Hematopoietic multipotent progenitor cell treated with erythropoietin and hydrocortisone succinate and interleukin-3 and kit ligand, for 8 days (in vitro differentiated cells): ENCODE measurements at regions not wholly inside any gene's neighbourhood (a gene's known extent, or its start where the extent isn't known, plus 50 kb on each side); places are given as distances from the start of the nearest gene placed in this dataset.
A peak's percentile ranks its signal among the peaks of the same experiment; 100 is the strongest.
"Not testable (repeated sequence)": the region's sequence is repeated elsewhere in the genome, so short reads cannot be mapped to it uniquely, and the experiment has no call there.

ENCODE experiments used
- DNase-seq: peaks from one replicate; pipeline ENCODE4 v3.0.0-alpha.2; 2015

DNA sequence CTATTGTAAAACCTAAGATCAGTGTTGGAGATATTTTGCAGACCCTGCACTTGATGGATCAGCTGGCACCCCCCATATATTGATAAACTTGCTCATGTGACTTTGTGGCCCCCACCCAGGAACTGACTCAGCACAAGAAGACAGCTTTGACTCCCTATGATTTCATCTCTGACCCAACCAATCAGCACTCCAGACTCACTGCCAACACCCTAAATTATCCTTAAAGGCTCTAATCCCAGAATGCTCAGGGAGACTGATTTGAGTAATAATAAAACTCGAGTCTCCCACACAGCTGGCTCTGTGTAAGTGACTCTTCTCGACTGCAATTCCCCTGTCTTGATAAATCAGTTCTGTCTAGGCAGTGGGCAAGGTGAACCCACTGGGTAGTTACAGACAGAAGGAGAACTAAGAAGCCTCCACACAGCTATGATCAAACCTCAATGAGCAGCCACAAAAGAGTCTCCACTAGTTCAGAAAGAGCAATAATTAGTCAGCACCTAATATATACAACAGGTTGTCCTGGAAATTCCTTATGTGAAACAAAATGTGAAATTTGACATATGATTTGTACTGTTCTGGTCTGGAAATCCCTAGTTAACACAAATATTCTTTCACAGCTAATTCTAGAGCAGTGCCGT, 52.2 kb downstream of the ACTL7B start:
- no peak for DNase-seq

DNA sequence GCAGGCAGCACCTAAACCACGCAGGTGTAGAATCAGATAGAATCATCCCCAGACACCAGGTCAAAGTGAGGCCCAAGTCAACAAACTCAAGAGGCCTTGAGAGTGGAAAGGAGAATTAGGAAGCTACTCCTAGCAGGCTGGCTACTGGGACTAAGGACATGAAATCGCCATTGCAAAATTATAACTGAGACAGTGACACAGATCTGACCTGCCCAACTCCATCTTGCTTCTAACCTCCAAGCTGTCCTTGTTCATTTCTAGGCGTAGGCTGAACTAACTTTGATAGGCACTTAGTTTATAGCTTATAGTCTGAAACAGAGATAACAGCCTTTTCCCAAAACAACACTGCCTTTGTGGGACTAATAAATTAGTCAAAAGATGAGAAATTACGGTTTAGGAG, 52.8 kb downstream of the ACTL7B start:
- DNase-seq = no peak

DNA sequence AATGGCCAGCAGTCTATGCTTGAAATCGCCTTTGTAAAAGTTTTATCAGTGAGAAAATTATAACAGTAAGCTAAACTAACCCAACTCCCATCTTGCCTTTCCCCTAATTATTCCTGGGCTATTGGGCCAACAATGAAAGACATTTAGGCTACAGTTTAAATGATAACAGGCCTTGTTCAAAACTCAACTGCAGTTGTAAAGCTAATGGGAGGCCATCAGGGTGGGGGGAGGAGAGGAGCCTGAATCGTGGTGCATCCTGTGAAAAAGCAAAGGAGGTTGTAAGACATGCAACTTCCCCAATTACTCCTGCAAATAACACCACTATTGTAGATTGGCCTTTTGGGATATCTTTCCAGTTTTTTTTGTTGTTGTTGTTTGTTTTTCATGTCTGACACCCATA, 53.8 kb downstream of the ACTL7B start:
- no peak for DNase-seq

DNA sequence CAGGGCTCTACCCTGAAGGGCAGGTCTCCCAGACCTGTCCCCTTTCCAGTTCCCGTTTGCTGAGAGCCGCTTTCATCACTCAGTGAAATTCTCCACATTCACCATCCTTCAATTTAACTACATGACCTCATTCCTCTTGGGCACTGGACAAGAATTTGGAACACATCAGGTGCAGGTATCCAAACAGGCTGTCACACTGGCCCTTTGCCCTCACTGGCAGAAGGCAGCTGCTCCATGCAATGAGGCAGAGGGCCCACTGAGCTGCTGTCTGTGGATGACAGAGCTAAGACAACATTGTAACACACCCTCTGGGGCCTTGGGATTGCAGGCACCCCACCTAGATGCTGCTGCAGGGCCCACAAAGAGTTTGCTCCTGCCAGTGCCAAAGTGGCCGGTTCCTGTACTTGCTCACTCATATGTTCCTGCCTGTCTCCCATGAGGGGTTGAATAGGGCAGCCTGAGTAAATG, 55.1 kb downstream of the ACTL7B start:
- DNase-seq = no peak

DNA sequence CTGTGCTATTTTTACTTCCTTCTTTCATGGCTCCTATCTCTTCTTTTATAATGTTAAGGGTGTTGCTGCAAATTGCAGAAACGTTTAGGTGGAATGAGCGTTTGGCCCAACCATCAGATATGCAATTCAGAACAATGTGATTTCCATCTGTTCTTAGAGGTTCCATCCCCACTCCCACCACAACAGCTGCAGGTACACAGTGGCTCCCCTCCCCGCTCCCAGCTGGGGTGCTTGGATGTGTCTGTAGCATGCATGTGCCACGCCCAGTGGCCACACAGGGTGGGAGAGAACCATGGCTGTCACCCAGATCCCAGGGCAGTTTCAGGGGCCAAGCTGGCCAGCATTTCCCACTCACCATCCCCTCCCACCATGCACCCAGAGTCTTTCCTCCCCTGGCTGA, 62.2 kb downstream of the ACTL7B start:
- DNase-seq = no peak

DNA sequence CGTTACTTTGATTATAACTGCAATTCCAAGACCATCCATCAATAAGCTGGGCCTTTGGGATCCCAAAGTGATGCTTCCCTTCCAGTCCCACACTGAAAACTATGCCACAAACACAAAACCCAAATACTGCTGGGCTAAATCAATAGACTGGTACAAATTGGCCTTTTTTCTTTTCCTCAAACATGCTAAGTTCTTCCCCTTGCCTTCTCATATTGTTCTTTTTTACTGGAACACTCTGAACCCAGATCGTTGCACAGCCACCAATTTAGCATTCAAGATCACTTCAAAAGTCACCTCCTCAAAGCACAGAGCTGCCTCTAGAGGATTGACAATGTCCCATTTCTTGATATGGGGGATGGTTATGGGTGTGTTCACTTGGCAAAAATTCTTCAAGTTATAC, 66.0 kb downstream of the ACTL7B start:
- no peak for DNase-seq

DNA sequence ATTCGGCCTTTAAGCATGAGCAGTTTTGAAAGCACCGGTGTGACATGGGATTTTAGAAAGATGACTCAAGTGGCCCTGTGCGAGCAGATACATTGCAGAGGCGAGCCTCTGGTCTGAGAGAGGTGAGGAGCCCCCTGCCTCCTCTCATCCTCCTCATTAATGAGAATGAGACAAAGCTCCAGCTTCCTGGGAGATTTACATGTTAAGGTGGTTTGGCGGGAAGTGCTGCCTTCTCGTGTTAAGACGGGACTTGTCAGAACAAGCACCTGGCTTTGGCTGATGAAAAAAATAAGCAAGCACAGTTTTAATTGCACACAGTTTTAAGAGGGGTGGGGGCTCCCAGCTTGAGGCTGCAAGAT, 68.1 kb downstream of the ACTL7B start:
- DNase-seq = no peak

DNA sequence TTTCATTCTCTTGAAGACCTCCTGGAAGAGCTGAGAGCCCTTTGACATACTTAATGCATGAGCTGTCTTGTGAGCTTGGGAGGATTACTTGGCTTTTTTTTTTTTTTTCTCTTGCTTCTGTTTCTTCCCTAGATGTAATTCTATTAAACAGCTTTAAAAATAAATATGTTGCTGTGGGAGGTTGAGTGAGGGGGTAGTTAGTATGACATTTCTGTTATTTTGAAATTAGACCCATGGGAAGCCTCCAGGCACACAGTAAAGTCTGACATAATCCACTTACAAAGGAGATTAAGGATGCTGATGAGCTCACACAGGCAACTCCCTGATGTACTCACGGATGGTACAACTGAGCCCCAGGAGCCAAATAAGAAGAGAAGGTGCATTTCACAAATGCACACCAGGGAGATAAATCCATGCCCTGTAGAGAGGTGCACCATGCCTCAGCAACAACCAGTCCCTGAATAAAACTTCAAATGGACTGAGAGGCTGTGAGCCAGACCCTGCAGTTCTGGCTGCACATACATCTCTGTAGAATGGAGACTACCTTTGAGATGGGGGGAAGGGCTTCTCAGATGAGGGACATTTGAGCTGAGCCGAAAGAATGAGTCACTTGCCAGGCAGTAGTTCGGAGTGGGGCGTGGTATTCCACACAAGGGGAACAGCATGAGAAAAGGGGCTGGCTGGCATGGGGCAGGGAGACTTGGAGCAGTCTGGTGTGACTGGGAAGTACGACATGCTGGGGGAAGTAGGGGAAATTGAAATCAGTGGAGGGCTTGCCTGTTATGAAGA, 68.7 kb downstream of the ACTL7B start:
- DNase-seq = no peak

DNA sequence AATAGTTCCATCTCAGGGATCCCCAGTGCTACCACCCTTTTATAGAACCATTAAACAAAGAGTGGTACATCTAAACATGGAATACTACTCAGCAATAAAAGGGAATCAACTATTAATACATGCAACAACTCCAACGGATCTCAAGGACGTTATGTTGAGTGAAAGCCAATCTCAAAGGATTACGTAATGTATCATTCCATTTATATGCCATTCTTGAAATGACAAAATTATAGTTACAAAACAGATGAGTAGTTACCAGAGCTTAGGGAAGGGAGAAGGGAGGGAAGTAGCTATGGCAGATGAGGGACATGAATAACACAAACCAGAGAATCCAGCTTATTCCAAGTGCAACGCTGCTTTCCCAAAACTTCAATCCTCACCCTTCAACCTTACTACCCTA, 69.5 kb downstream of the ACTL7B start:
- no peak for DNase-seq

DNA sequence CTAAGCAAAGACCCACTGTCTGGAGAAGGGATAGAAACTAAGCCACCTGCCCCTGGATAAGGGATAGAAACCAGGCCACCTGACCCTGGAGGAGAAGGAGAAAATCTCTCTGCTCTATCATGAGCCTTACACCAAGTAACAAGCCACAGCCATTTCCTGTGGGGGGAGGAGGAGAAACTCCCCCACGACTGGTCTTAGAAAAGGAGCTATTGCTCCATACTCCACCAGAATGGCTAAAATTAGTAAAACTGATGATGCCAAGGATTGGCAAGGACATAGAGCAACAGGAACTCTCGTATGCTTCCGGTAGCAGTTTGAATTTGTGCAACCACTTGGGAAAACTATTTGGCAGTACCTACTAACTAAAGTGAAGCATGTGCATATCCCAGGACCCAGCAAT, 70.8 kb downstream of the ACTL7B start:
- peak; percentile 2 for DNase-seq

DNA sequence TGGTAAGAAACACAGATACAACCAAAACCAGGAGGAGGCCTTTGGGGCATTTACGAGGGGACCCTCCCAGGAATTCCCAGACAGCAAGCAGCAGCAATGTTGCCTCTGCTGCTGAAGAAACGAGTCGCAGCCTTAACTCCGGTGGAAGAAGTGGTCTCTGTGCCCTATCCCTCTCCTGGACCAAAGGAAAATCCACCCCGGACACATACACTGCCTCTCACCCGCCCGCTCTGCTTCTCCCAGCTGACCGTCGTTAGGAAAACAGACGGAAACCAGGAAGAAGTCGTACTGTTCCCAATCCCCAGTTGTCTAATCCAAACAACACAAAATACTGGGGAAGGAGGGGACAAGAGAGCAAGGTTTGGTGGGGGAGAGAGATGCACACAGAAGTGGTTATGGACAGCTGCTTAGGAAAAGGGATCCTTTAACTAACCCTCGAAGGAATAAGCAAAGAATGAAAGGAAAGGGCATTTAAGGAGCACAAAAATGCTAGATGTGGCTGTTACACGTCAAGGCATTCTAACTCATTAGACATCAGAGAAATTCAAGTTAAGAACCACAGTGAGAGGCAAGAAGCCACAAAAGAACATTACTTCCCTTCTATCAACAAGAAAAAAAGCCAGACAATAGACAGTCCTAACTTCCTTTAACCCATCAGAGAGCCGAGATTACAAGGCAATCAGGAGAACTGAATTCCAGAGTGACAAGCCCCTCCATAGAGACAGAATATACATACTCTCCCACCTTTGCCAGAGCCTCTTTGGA, 71.9 kb downstream of the ACTL7B start:
- no peak for DNase-seq

DNA sequence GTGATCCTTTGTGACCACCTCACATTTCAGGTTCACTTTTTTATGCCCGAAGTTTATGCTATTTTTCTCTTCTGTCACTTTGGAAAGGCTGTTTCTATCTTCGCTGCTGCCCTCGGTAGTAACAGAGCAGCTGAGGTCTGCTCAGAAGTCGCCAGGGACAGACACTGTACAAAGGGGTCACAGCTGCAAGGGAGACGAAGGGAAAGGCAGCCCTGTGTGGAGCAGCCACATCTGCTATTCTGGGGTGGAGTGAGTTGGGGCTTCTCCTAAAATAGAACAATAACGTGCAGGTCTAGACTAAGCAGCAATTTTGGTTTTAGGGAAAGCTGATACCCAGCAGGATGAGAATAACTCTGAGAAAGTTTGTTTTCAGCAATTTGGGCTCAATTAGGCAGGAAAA, 72.5 kb downstream of the ACTL7B start:
- no peak for DNase-seq

DNA sequence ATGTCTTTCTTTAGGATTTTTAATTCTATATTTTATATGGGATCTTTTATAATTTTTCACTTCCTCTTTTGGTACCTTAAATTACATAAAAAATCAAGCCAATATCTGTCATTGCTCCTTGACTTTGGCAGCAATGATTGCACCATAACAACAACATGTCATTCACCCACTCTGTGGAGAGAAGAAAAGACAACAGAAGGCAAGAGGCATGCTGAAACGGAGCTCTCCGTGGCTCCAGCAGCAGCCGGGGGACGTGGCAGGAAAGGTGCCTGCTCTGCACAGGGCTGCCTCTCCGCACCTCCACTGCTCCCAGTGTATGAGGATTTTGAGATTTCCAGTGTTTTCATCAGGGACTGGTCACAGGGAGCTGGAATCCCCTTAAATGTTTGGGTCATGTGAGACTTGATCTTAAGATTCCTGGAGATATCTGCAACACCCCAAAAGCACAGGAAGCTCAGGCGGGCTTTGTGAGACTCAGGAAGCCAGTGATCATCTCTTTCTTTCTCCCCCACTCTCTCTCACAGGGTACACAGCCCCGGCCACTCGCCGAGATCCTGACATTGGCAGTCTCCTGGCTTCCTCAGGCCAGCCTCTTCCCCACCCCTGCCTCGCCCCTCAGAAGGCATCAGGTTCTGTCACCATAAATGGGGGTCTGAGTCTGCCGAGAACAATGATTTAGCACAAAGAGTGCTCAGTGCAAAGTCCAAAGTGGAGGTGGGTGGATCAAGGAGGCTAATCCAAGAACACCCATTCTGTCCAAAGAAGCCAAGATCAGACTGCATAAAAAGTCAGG, 74.6 kb downstream of the ACTL7B start:
- no peak for DNase-seq

DNA sequence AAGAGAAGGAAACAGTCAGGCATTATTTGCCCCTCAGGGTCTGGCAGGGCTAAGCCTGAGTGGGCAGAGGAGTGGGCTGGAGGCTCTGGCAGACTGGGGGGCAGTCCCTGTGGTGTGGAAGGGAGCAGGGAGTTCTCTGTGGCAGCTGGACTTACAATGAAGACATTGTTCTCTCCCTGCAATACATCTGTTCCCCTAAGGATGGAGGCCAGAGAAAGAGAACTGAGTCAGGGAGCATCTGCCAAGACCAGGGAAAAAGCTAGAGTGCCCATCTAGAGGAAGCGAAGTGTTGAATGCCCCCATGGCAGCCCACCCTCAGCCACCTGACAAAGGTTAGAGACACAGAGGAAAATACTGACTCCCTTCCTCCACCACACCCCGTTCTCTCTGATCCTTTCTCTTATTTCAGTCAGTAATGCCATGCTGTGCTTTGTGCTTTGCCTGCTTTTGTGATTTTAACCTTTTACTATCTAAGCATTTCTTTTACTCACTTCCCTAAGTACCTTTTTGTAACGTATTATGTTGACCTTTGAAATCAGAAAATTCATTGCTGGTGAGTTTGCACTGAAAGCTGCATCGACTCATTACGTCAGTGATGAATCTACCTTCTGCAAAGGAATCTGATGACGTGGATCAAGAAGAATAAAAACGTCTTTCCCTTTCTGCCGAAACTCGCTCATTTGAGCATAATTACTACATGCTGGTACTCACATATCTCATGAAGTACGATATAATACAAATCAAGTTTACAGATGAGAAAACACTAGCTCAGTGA, 76.0 kb downstream of the ACTL7B start:
- DNase-seq = no peak

DNA sequence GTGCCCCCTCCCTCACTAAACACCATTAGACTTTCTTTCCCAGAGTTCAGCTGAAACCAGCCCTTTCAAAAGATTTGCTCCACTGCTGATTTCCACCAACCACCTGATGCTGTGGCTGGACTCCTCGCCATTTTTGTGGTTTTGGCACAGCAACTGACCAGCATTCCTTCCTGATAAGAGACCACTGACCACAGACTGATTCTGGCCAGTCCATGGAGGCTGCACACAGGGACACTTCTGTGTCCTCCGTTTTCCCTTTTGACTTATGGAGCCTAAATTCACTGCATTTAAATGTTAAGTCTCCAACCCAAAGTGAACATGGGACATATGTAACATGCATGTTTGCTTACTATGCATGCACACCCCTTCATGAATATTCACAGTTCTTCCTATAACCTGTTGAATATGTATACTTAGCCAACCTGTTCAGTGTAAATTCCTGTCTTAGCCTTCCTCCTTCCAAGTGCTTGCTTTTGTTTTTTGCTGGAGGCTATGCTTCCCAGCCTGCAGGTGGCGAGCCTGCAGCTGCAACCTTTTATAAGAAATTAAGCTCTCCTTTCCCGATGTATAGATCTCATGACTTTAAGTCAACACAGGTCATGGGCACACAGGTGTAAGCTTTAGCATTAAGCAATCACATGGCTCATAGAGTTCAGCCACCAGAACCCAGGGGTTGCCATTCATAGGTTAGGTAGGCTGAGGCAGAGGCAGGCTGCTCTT, 78.7 kb downstream of the ACTL7B start:
- DNase-seq = no peak

DNA sequence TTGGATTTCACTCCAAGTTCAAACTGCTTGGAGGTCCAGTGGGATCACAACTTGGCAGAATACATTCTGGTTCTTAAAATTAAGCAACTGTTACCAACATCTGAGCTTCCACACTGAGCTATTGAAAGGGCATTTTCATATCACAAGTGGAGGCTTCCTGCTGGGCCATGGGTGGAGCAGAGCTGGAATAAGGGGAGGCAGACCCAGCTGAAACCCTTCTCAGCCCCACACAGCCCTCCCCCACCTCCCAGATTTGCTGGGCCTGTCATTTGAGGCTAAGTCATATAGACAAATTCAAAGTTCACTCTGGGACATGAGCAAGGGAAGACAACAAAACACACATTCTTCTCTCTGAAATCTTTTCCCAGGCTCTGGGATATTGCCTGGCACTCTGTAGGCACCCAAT, 79.9 kb downstream of the ACTL7B start:
- no peak for DNase-seq

DNA sequence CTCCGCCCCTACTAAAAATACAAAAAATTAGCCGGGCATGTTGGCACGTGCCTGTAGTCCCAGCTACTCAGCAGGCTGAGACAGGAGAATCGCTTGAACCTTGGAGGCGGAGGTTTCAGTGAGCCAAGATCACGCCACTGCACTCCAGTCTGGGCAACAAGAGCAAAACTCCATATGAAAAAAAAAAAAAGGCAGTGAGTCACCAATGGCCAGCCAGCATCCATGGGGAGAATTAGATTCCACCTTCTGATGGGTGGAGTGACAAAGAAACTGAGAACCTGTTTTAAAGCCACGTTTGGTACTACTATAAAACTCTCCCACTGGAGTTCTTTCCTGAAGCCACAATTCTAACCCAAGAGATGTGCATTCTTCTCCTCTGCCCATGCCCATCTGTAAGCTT, 81.7 kb downstream of the ACTL7B start:
- not testable (repeated sequence) for DNase-seq

DNA sequence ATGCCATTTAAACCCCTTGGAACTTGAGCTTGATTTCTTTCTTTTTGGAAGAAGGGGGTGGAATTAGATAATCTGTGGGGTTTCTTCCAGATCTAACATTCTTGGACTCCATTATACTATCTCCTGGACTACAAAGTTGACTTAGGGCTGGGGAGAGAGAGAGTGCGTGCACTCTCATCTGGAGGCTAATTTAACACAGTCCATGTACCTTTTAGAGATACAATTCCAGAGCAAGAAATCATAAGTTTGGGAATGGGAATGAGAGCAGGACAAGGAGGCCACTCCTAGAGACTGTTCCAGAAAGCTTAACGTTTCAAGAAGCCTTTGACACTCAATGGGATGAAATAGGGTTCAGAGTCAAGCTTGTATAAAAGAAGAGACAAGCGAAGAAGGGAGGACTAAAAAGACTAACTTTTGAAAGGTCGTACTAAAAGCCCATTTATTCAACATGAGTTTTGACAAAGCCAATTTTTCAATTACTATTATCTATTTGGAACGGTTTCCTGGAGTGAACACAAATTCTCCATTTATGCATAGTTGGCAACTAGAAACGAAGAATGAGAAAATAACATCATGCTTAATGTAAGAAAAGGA, 83.4 kb downstream of the ACTL7B start:
- no peak for DNase-seq

DNA sequence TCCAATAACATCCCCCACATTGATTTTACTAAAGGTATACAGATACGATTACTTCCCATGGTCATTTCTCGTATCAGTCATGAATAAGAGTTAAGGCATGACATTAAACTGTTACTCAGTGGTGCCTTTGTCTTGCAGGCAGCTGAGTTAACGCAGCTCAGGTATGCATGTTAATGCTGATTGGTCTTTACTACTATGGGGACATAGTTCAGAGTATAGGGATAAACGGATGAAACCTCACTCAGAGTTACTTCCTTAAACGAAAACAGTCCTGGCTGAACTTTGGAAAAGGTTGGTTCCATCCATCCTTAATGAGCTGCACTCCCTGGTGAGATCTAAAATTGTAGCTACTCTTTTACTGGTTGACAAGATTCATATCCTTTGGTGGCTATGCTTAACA, 87.0 kb downstream of the ACTL7B start:
- DNase-seq = no peak

DNA sequence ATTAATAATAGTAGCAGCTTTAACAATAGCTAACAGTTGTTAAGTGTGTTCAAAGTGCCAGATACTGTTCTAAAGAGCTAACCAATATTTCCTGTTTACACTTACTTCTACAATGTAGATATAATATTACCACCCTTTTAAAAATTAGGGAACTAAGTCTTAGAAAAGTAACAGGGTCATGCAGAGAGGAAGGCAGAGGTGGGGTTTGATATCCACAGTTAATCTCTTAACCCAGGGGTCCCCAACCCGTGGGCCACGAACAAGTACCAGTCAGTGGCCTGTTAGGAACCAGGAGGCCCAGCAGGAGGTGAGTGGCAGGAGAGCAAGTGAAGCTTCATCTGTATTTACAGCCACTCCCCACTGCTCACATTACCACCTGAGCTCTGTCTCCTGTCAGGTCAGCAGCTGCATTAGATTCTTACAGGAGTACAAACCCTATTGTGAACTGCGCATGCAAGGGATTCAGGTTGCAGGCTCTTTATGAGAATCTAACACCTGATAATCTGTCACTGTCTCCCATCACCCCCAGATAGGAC, 89.1 kb downstream of the ACTL7B start:
- DNase-seq = no peak

DNA sequence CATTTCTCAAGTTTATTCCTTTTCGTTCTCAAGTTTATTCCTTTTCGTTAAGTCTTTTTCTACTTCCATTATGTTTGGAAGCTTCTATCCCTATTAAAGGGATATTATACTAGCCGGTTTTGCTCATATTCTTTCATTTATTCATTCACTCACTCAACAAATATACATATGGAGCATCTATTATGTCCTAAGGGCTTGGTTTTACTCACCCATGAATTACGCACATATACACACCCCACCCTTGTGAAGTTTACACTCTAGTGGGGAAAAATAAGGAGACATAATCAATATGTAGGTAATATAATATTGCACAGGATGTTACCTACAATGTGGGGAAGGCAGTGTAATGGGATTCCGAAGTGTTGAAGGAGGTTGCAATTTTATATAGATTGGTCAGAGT, 90.5 kb downstream of the ACTL7B start:
- no peak for DNase-seq
